ENCODE measurements at regions not wholly inside any gene's neighbourhood (a gene's known extent, or its start where the extent isn't known, plus 50 kb on each side); places are given as distances from the start of the nearest gene placed in this dataset.

DNA sequence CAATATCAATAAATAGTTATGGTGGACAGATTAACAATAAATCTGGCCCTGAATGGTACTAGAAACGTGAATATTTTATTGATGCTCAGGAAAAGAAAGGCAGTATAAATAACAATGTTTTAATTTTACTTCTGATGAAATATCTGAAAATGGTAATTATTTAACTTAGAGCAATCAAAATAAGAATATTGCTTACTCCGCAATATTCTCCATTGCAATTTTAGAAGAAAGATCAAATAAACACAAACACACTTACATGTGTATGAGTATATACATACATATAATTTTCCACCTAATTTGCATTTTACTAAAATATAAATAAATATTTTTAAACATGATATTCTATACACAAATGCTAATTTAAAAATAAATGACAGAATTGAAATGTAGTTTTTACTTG is 1130.5 kb downstream of the NCAM2 start:
- H3K9me3 ChIP-seq: no peaks in the 10 kb centered on the region
- H3K27me3 ChIP-seq: no peaks in the 10 kb centered on the region
- no peaks in the 10 kb centered on the region for H3K4me1 ChIP-seq
- no peaks in the 10 kb centered on the region for H3K36me3 ChIP-seq
- intact Hi-C loops (cut with DNase I): no loop called here
- no peak for DNase-seq
- TF ChIP-seq, protein P1, sequence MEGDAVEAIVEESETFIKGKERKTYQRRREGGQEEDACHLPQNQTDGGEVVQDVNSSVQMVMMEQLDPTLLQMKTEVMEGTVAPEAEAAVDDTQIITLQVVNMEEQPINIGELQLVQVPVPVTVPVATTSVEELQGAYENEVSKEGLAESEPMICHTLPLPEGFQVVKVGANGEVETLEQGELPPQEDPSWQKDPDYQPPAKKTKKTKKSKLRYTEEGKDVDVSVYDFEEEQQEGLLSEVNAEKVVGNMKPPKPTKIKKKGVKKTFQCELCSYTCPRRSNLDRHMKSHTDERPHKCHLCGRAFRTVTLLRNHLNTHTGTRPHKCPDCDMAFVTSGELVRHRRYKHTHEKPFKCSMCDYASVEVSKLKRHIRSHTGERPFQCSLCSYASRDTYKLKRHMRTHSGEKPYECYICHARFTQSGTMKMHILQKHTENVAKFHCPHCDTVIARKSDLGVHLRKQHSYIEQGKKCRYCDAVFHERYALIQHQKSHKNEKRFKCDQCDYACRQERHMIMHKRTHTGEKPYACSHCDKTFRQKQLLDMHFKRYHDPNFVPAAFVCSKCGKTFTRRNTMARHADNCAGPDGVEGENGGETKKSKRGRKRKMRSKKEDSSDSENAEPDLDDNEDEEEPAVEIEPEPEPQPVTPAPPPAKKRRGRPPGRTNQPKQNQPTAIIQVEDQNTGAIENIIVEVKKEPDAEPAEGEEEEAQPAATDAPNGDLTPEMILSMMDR (IDR thresholded peaks at IDR 0.05): no peak
- no peak overlapping the region for H3K4me3 ChIP-seq
- H3K9ac ChIP-seq (ENCODE audit: low read depth in 2 of 2, low read length in 2 of 2): no peak overlapping the region
- no peak overlapping the region for H3K27ac ChIP-seq

DNA sequence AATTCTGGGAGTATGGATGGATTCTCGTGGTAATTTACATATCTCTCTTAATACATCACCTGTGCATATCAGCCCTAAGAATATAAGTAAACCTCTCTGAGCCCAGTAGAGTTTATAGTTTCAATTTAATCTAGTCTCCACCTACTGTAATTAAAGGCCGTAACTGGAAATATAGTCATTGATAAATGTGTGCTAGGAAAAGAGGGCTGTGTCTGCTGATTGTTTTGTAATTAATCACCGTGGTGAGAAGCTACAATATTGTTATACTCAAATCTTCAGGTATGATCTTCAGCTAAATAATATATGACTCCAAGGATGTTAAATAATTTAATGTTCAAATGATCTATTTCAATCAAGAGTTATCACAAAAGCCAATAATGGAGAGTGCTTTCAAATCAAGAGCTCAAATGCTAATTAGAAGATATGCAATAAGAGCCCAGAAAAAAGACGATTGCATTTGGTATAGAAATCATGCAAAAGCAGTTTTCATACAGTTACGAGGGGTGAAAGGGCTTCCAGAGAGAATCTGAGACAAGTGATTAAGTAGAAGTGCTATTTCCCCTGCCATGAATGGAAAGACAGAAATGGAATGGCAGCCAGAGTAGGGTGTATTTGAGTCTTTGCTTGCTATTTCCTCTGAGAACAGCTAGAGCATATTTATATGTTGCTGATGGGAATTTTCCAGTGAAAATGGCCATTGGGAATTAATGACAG is 1134.3 kb downstream of the NCAM2 start:
- Histone ChIP-seq H3K4me1 (no peaks in the 10 kb centered on the region), H3K27ac (no peak overlapping the region), H3K9ac (ENCODE audit: low read depth in 2 of 2, low read length in 2 of 2) (no peak overlapping the region), H3K4me3 (no peak overlapping the region), H3K9me3 (no peaks in the 10 kb centered on the region), H3K36me3 (no peaks in the 10 kb centered on the region), H3K27me3 (no peaks in the 10 kb centered on the region)
- DNase-seq: no peak
- TF ChIP-seq, protein P1 (IDR thresholded peaks at IDR 0.05): no peak
- intact Hi-C loops (cut with DNase I): no loop called here

GRCh38 chr21:22136740-22137139 is 1138.5 kb downstream of the NCAM2 start:
- no peak overlapping the region for H3K27ac ChIP-seq
- DNase-seq: no peak
- no peaks in the 10 kb centered on the region for H3K9me3 ChIP-seq
- intact Hi-C loops (cut with DNase I): no loop called here
- H3K9ac ChIP-seq (ENCODE audit: low read depth in 2 of 2, low read length in 2 of 2): no peak overlapping the region
- H3K4me3 ChIP-seq: no peak overlapping the region
- TF ChIP-seq, protein P1 (IDR thresholded peaks at IDR 0.05): no peak
- H3K27me3 ChIP-seq: no peaks in the 10 kb centered on the region
- H3K4me1 ChIP-seq: no peaks in the 10 kb centered on the region
- H3K36me3 ChIP-seq: no peaks in the 10 kb centered on the region

GRCh38 chr21:22138297-22139016 is 1140.2 kb downstream of the NCAM2 start:
- no peaks in the 10 kb centered on the region for H3K4me1 ChIP-seq
- TF ChIP-seq, protein P1 (IDR thresholded peaks at IDR 0.05): no peak
- no peaks in the 10 kb centered on the region for H3K9me3 ChIP-seq
- no peak overlapping the region for H3K27ac ChIP-seq
- no peaks in the 10 kb centered on the region for H3K36me3 ChIP-seq
- H3K27me3 ChIP-seq: no peaks in the 10 kb centered on the region
- intact Hi-C loops (cut with DNase I): no loop called here
- no peak overlapping the region for H3K9ac ChIP-seq (ENCODE audit: low read depth in 2 of 2, low read length in 2 of 2)
- no peak overlapping the region for H3K4me3 ChIP-seq
- no peak for DNase-seq

DNA sequence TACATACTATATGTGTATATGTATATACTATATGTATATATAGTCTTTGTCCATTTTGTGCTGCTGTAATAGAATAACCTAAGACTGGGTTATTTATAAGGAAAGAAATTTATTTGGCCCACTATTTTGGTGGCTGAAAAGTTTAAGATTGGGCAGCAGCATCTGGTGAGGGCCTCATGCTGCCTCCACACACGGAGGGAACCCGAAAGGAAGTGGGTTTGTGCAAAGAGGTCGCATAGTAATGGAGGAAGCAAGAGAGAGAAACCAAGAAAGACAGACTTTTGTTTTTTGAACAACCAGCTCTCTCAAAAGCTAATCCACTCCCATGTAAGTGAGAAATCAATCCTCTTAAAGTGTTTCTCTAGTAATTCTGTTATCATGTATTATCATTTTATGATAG is 1147.3 kb downstream of the NCAM2 start:
- H3K9me3 ChIP-seq: no peaks in the 10 kb centered on the region
- H3K9ac ChIP-seq (ENCODE audit: low read depth in 2 of 2, low read length in 2 of 2): no peak overlapping the region
- H3K27ac ChIP-seq: no peak overlapping the region
- H3K27me3 ChIP-seq: no peaks in the 10 kb centered on the region
- H3K4me1 ChIP-seq: no peaks in the 10 kb centered on the region
- H3K4me3 ChIP-seq: no peak overlapping the region
- H3K36me3 ChIP-seq: no peaks in the 10 kb centered on the region
- intact Hi-C loops (cut with DNase I): no loop called here
- TF ChIP-seq, protein P1 (IDR thresholded peaks at IDR 0.05): no peak
- no peak for DNase-seq
